ENCODE measurements at regions not wholly inside any gene's neighbourhood (a gene's known extent, or its start where the extent isn't known, plus 50 kb on each side); places are given as distances from the start of the nearest gene placed in this dataset.
"Not testable (repeated sequence)": the region's sequence is repeated elsewhere in the genome, so short reads cannot be mapped to it uniquely, and the experiment has no call there.

GRCh38 chr9:3773362-3774060, 247.7 kb upstream of the RFX3 start:
- no peak for DNase-seq

GRCh38 chr9:3769646-3770045, 243.8 kb upstream of the RFX3 start:
- no peak for DNase-seq

GRCh38 chr9:3768712-3769457, 243.1 kb upstream of the RFX3 start:
- no peak for DNase-seq

- DNase-seq: no peak
Observed at GRCh38 chr9:3768286-3768685, 242.5 kb upstream of the RFX3 start.

- DNase-seq: no peak
Observed at GRCh38 chr9:3762076-3762475, 236.3 kb upstream of the RFX3 start.

- DNase-seq: no peak
Observed at GRCh38 chr9:3760031-3760430, 234.2 kb upstream of the RFX3 start.

- DNase-seq: no peak
Observed at GRCh38 chr9:3758816-3759576, 233.2 kb upstream of the RFX3 start.

GRCh38 chr9:3756071-3756470, 230.3 kb upstream of the RFX3 start:
- no peak for DNase-seq

GRCh38 chr9:3751125-3751758, 225.4 kb upstream of the RFX3 start:
- no peak for DNase-seq

GRCh38 chr9:3750321-3750720, 224.5 kb upstream of the RFX3 start:
- DNase-seq: no peak

- peak in 1 of 2 experiments; percentile 5 for DNase-seq
Observed at GRCh38 chr9:3746296-3747275, 220.8 kb upstream of the RFX3 start.

- DNase-seq: no peak
Observed at GRCh38 chr9:3743901-3744413, 218.2 kb upstream of the RFX3 start.

GRCh38 chr9:3742586-3742985, 216.8 kb upstream of the RFX3 start:
- no peak for DNase-seq

- no peak for DNase-seq
Observed at GRCh38 chr9:3741729-3742128, 215.9 kb upstream of the RFX3 start.

- no peak for DNase-seq
Observed at GRCh38 chr9:3740690-3741419, 215.1 kb upstream of the RFX3 start.

GRCh38 chr9:3736161-3736560, 210.4 kb upstream of the RFX3 start:
- DNase-seq: no peak

- no peak for DNase-seq
Observed at GRCh38 chr9:3735251-3735650, 209.4 kb upstream of the RFX3 start.

- not testable (repeated sequence) for DNase-seq
Observed at GRCh38 chr9:3733527-3734262, 207.9 kb upstream of the RFX3 start.

- DNase-seq: no peak
Observed at GRCh38 chr9:3733039-3733408, 207.2 kb upstream of the RFX3 start.
